ENCODE measurements at regions not wholly inside any gene's neighbourhood (a gene's known extent, or its start where the extent isn't known, plus 50 kb on each side); places are given as distances from the start of the nearest gene placed in this dataset.

DNA sequence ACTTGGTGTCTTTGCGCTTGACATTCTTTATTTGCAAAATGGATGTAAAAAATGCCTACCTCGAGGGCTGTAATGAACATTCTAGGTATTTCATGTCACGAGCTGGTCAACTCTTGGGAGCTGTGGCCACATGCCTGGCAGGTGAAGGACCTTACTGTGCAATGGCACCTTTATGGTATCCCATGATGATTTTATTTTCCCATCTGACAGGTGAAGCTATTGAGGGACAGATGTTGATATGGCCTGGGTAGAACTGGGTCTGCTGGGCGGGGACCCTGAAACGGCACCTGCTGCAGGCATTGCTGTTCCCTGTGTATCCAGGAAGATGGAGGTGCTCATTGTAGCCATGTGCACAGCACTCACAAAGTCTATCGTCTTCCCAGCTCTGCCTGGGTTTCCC lies 332.2 kb downstream of the TEX29 start:
- WGBS (ENCODE audit: low lambda C conversion rate): 19% methylated on average over 6 of the region's 6 CpGs
- Histone ChIP-seq H2AFZ (ENCODE audit: low read depth) (no peak overlapping the region), H3K27ac (ENCODE audit: low read depth in 2 of 2, low read length in 1 of 2) (no peak overlapping the region), H3K27me3 (ENCODE audit: insufficient read depth) (no peaks in the 10 kb centered on the region; the same call in 1 of the 2 replicates), H3K4me3 (ENCODE audit: low read depth in 2 of 2, low read length in 1 of 2) (no peak overlapping the region), H3K4me1 (ENCODE audit: control insufficient read depth in 1 of 2, insufficient read depth in 2 of 2, low read depth in 1 of 2, low read length in 1 of 2) (no peaks in the 10 kb centered on the region), H3K36me3 (replicated peaks in 1 of 2; ENCODE audit: control insufficient read depth in 1 of 2, insufficient read depth in 2 of 2, low read length in 1 of 2) (no peaks in the 10 kb centered on the region), H3K79me2 (ENCODE audit: insufficient read depth) (no peaks in the 10 kb centered on the region), H4K20me1 (ENCODE audit: insufficient read depth) (no peaks in the 10 kb centered on the region), H3K9me2 (no peaks in the 10 kb centered on the region), H3K9me3 (no peaks in the 10 kb centered on the region), H3K4me2 (no peak overlapping the region), H3K9ac (no peak overlapping the region), H3F3A (replicated peaks; ENCODE audit: insufficient read depth) (no peaks in the 10 kb centered on the region)
- ChIA-PET CTCF (no interaction called here), POLR2A (interaction anchor here (1.6 kb wide), 1 partner anchor 25 kb away, joined by 3 read pairs; no protein-coding TSS in a partner anchor)
- DNase-seq: no peak
- no peak for TF ChIP-seq JUND (IDR thresholded peaks at IDR 0.05)
- TF ChIP-seq EP300 (IDR thresholded peaks at IDR 0.05; ENCODE audit: borderline replicate concordance in 1 of 2, low read depth in 1 of 2, low read length in 1 of 2): no peak
- TF ChIP-seq CHD2 (IDR thresholded peaks at IDR 0.05; ENCODE audit: low read length, partially characterized antibody): no peak
- TF ChIP-seq PBX3 (IDR thresholded peaks at IDR 0.05): no peak
- no peak for TF ChIP-seq EZH2phosphoT487 (IDR thresholded peaks at IDR 0.05; ENCODE audit: borderline replicate concordance, low read depth)
- TF ChIP-seq NFIC (IDR thresholded peaks at IDR 0.05; ENCODE audit: borderline replicate concordance): no peak
- TF ChIP-seq TEAD4 (IDR thresholded peaks at IDR 0.05; ENCODE audit: borderline replicate concordance, insufficient read depth): no peak
- no peak for TF ChIP-seq FOXJ3 (CRISPR knock-in tag; IDR thresholded peaks at IDR 0.05)
- no peak for TF ChIP-seq SMC3 (IDR thresholded peaks at IDR 0.05; ENCODE audit: low read depth, low read length)
- no peak for TF ChIP-seq RCOR1 (IDR thresholded peaks at IDR 0.05; ENCODE audit: low read length)
- no peak for TF ChIP-seq TCF12 (IDR thresholded peaks at IDR 0.05)
- TF ChIP-seq YY1 (IDR thresholded peaks at IDR 0.05; ENCODE audit: low read depth): no peak
- no peak for TF ChIP-seq RFX5 (IDR thresholded peaks at IDR 0.05; ENCODE audit: low read length)
- TF ChIP-seq FOSL2 (IDR thresholded peaks at IDR 0.05; ENCODE audit: borderline replicate concordance, low read depth): no peak
- TF ChIP-seq, protein P1, sequence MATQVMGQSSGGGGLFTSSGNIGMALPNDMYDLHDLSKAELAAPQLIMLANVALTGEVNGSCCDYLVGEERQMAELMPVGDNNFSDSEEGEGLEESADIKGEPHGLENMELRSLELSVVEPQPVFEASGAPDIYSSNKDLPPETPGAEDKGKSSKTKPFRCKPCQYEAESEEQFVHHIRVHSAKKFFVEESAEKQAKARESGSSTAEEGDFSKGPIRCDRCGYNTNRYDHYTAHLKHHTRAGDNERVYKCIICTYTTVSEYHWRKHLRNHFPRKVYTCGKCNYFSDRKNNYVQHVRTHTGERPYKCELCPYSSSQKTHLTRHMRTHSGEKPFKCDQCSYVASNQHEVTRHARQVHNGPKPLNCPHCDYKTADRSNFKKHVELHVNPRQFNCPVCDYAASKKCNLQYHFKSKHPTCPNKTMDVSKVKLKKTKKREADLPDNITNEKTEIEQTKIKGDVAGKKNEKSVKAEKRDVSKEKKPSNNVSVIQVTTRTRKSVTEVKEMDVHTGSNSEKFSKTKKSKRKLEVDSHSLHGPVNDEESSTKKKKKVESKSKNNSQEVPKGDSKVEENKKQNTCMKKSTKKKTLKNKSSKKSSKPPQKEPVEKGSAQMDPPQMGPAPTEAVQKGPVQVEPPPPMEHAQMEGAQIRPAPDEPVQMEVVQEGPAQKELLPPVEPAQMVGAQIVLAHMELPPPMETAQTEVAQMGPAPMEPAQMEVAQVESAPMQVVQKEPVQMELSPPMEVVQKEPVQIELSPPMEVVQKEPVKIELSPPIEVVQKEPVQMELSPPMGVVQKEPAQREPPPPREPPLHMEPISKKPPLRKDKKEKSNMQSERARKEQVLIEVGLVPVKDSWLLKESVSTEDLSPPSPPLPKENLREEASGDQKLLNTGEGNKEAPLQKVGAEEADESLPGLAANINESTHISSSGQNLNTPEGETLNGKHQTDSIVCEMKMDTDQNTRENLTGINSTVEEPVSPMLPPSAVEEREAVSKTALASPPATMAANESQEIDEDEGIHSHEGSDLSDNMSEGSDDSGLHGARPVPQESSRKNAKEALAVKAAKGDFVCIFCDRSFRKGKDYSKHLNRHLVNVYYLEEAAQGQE (IDR thresholded peaks at IDR 0.05; ENCODE audit: low read depth, low read length): no peak
- TF ChIP-seq MXI1 (IDR thresholded peaks at IDR 0.05; ENCODE audit: low read depth, low read length): no peak
- no peak for TF ChIP-seq ELF1 (IDR thresholded peaks at IDR 0.05)

All from SK-N-SH (cell line).